ENCODE measurements at regions not wholly inside any gene's neighbourhood (a gene's known extent, or its start where the extent isn't known, plus 50 kb on each side); places are given as distances from the start of the nearest gene placed in this dataset.

DNA sequence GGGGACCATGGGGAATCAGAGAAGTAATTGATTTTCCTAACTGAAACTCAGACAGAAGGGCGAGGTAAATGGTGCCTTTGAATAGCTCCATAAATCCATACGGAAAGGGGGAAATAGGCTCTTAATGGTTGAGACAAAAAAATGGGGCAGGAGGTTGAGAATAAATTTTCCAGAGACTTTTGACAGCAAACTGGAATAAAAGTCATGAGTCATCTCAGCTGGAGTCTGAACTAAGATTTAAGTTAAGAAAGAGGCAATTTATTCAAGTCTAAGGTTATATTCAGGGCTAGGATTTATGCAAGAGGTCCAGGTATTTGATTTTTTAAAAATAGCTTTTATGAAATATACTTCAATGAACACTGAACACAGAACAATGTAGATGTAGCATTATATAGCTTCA, 238.7 kb upstream of the RORA start:
- TF ChIP-seq, protein P1, sequence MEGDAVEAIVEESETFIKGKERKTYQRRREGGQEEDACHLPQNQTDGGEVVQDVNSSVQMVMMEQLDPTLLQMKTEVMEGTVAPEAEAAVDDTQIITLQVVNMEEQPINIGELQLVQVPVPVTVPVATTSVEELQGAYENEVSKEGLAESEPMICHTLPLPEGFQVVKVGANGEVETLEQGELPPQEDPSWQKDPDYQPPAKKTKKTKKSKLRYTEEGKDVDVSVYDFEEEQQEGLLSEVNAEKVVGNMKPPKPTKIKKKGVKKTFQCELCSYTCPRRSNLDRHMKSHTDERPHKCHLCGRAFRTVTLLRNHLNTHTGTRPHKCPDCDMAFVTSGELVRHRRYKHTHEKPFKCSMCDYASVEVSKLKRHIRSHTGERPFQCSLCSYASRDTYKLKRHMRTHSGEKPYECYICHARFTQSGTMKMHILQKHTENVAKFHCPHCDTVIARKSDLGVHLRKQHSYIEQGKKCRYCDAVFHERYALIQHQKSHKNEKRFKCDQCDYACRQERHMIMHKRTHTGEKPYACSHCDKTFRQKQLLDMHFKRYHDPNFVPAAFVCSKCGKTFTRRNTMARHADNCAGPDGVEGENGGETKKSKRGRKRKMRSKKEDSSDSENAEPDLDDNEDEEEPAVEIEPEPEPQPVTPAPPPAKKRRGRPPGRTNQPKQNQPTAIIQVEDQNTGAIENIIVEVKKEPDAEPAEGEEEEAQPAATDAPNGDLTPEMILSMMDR (IDR thresholded peaks at IDR 0.05) = no peak
- TF ChIP-seq POLR2A (IDR thresholded peaks at IDR 0.05) (no peak), POLR2AphosphoS5 (IDR thresholded peaks at IDR 0.05) (no peak)
